ENCODE measurements at regions not wholly inside any gene's neighbourhood (a gene's known extent, or its start where the extent isn't known, plus 50 kb on each side); places are given as distances from the start of the nearest gene placed in this dataset.
"Not testable (repeated sequence)": the region's sequence is repeated elsewhere in the genome, so short reads cannot be mapped to it uniquely, and the experiment has no call there.

- no peak for DNase-seq (ENCODE audit: low spot score)
Observed at GRCh38 chr5:124550731-124551130, 195.7 kb downstream of the ZNF608 start.

- no peak for DNase-seq (ENCODE audit: low spot score)
Observed at GRCh38 chr5:124549891-124550436, 196.5 kb downstream of the ZNF608 start.

- DNase-seq (ENCODE audit: low spot score), result no peak
Observed at GRCh38 chr5:124546643-124547042, 199.8 kb downstream of the ZNF608 start.

GRCh38 chr5:124544366-124545055 is 201.9 kb downstream of the ZNF608 start:
- no peak for DNase-seq (ENCODE audit: low spot score)

- no peak for DNase-seq (ENCODE audit: low spot score)
Observed at GRCh38 chr5:124538931-124539330, 207.5 kb downstream of the ZNF608 start.

- no peak for DNase-seq (ENCODE audit: low spot score)
Observed at GRCh38 chr5:124538191-124538590, 208.2 kb downstream of the ZNF608 start.

- no peak for DNase-seq (ENCODE audit: low spot score)
Observed at GRCh38 chr5:124537522-124537921, 208.9 kb downstream of the ZNF608 start.

GRCh38 chr5:124537107-124537506 is 209.3 kb downstream of the ZNF608 start:
- DNase-seq (ENCODE audit: low spot score), result no peak

GRCh38 chr5:124536333-124536732 is 210.1 kb downstream of the ZNF608 start:
- DNase-seq (ENCODE audit: low spot score), result no peak

- DNase-seq (ENCODE audit: low spot score), result no peak
Observed at GRCh38 chr5:124530916-124531315, 215.5 kb downstream of the ZNF608 start.

GRCh38 chr5:124528838-124529237 is 217.6 kb downstream of the ZNF608 start:
- DNase-seq (ENCODE audit: low spot score), result no peak

GRCh38 chr5:124527220-124527991 is 219.0 kb downstream of the ZNF608 start:
- DNase-seq (ENCODE audit: low spot score), result no peak

GRCh38 chr5:124526079-124526478 is 220.4 kb downstream of the ZNF608 start:
- not testable (repeated sequence) for DNase-seq (ENCODE audit: low spot score)

GRCh38 chr5:124524552-124525232 is 221.7 kb downstream of the ZNF608 start:
- DNase-seq (ENCODE audit: low spot score), result no peak

- DNase-seq (ENCODE audit: low spot score), result no peak
Observed at GRCh38 chr5:124523897-124524296, 222.5 kb downstream of the ZNF608 start.

- DNase-seq (ENCODE audit: low spot score), result no peak
Observed at GRCh38 chr5:124522992-124523391, 223.4 kb downstream of the ZNF608 start.

GRCh38 chr5:124521461-124522230 is 224.8 kb downstream of the ZNF608 start:
- no peak for DNase-seq (ENCODE audit: low spot score)

- DNase-seq (ENCODE audit: low spot score), result no peak
Observed at GRCh38 chr5:124519396-124519795, 227.0 kb downstream of the ZNF608 start.

- no peak for DNase-seq (ENCODE audit: low spot score)
Observed at GRCh38 chr5:124516567-124516966, 229.9 kb downstream of the ZNF608 start.

- DNase-seq (ENCODE audit: low spot score), result no peak
Observed at GRCh38 chr5:124515497-124516245, 230.8 kb downstream of the ZNF608 start.

- DNase-seq (ENCODE audit: low spot score), result no peak
Observed at GRCh38 chr5:124514956-124515355, 231.5 kb downstream of the ZNF608 start.
